Neural progenitor cell (in vitro differentiated cells): ENCODE measurements at regions not wholly inside any gene's neighbourhood (a gene's known extent, or its start where the extent isn't known, plus 50 kb on each side); places are given as distances from the start of the nearest gene placed in this dataset.

Experiments used
- DNase-seq: peaks from one replicate; pipeline ENCODE4 v3.0.0-alpha.2; 2016; ENCODE audit warnings: low spot score
- H2AFZ ChIP-seq: fragments of 200-600 bp; sonication (generic); replicated peaks from 2 replicates; pipeline ENCODE4 v1.6.1; 2016; ENCODE audit warnings: antibody characterized with exemption
- H3F3A ChIP-seq: fragments of 200-600 bp; sonication (generic); 2 replicates; pipeline ENCODE4 v1.6.1; 2016; ENCODE audit warnings: antibody characterized with exemption, low read depth
- H3K27ac ChIP-seq: fragments of 200-600 bp; sonication (generic); 2 replicates; pipeline ENCODE4 v1.5.1; 2016; ENCODE audit warnings: mild to moderate bottlenecking
- H3K27me3 ChIP-seq: fragments of 200-600 bp; sonication (generic); 2 replicates; pipeline ENCODE4 v1.6.1; 2016; ENCODE audit warnings: mild to moderate bottlenecking, moderate library complexity
- H3K36me3 ChIP-seq: fragments of 200-600 bp; sonication (generic); 2 replicates; pipeline ENCODE4 v1.5.1; 2016
- H3K4me1 ChIP-seq: fragments of 200-600 bp; sonication (generic); 2 replicates; pipeline ENCODE4 v1.6.1; 2016; ENCODE audit warnings: mixed run types
- H3K4me2 ChIP-seq: fragments of 200-600 bp; sonication (generic); 2 replicates; pipeline ENCODE4 v1.6.1; 2016
- H3K4me3 ChIP-seq: fragments of 200-600 bp; sonication (generic); 2 replicates; pipeline ENCODE4 v1.5.1; 2016
- H3K79me2 ChIP-seq: fragments of 200-600 bp; sonication (generic); 2 replicates; pipeline ENCODE4 v1.6.1; 2016; ENCODE audit warnings: low read depth
- H3K9ac ChIP-seq: fragments of 200-600 bp; sonication (generic); 2 replicates; pipeline ENCODE4 v1.6.1; 2016
- H3K9me3 ChIP-seq: fragments of 200-600 bp; sonication (generic); 2 replicates; pipeline ENCODE4 v1.5.1; 2016; ENCODE audit warnings: low read depth
- H4K20me1 ChIP-seq: fragments of 200-600 bp; sonication (generic); 2 replicates; pipeline ENCODE4 v1.6.1; 2016; ENCODE audit warnings: low read depth
- H3K27ac Mint-ChIP-seq: 3 replicates; pipeline ENCODE4 v1.8.0; 2021; ENCODE audit warnings: mixed read lengths
- H3K27me3 Mint-ChIP-seq: 2 replicates; pipeline ENCODE4 v1.8.0; 2022; ENCODE audit warnings: low read depth, mild to moderate bottlenecking, inconsistent platforms, moderate library complexity, mixed read lengths; ENCODE audit not compliant: insufficient read depth
- H3K36me3 Mint-ChIP-seq: 3 replicates; pipeline ENCODE4 v1.8.0; 2021; ENCODE audit warnings: mixed read lengths
- H3K4me1 Mint-ChIP-seq: 3 replicates; pipeline ENCODE4 v1.8.0; 2021; ENCODE audit warnings: mixed read lengths
- H3K4me3 Mint-ChIP-seq: 3 replicates; pipeline ENCODE4 v1.8.0; 2021; ENCODE audit warnings: mild to moderate bottlenecking, moderate library complexity, mixed read lengths
- H3K9me3 Mint-ChIP-seq: 3 replicates; pipeline ENCODE4 v1.8.0; 2020; ENCODE audit warnings: mixed read lengths
- EZH2 ChIP-seq: fragments of 200-600 bp; sonication (generic); IDR thresholded peaks from 2 replicates; pipeline ENCODE4 v1.6.1; 2017; ENCODE audit warnings: antibody characterized with exemption, mild to moderate bottlenecking, moderate library complexity
- EZH2phosphoT487 ChIP-seq: fragments of 200-600 bp; sonication (generic); IDR thresholded peaks from 2 replicates; pipeline ENCODE4 v1.6.1; 2017; ENCODE audit warnings: antibody characterized with exemption
- TF ChIP-seq, protein P1 (sequence below): fragments of 200-600 bp; sonication (generic); IDR thresholded peaks from 2 replicates; pipeline ENCODE4 v1.5.1; 2017; ENCODE audit warnings: antibody characterized with exemption, mild to moderate bottlenecking

DNA sequence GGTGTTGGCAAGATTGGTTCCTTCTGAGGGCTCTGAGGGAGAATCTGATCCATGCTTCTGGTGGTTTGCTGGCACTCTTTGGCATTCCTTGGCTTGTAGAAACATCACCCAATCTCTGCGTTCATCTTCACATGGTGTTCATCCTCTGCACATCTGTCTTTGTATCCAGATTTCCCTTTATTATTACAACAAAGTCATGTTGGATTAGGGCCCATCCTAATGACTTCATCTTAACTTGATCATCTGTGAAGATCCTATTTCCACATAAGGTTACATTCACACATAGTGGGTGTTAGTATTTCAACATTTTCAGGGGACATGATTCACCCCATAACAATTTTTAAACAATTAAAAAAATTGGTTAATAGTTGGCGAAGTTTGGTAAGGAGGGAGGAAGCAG, 177.4 kb upstream of the CWC22 start:
- Histone ChIP-seq H3K4me2 (no peak overlapping the region), H4K20me1 (no peaks in the 10 kb centered on the region), H3K36me3 (no peaks in the 10 kb centered on the region), H3K4me1 (no peaks in the 10 kb centered on the region), H3K9ac (no peak overlapping the region), H3K4me3 (no peak overlapping the region), H2AFZ (no peak overlapping the region), H3K9me3 (no peaks in the 10 kb centered on the region), H3K27me3 (no peaks in the 10 kb centered on the region), H3K79me2 (no peaks in the 10 kb centered on the region), H3K27ac (no peak overlapping the region), H3F3A (no peaks in the 10 kb centered on the region)
- H3K9me3 Mint-ChIP-seq: no peaks in the 10 kb centered on the region
- H3K4me3 Mint-ChIP-seq: no peak overlapping the region
- no peaks in the 10 kb centered on the region for H3K4me1 Mint-ChIP-seq
- TF ChIP-seq EZH2 (no peak), EZH2phosphoT487 (no peak)
- TF ChIP-seq, protein P1, sequence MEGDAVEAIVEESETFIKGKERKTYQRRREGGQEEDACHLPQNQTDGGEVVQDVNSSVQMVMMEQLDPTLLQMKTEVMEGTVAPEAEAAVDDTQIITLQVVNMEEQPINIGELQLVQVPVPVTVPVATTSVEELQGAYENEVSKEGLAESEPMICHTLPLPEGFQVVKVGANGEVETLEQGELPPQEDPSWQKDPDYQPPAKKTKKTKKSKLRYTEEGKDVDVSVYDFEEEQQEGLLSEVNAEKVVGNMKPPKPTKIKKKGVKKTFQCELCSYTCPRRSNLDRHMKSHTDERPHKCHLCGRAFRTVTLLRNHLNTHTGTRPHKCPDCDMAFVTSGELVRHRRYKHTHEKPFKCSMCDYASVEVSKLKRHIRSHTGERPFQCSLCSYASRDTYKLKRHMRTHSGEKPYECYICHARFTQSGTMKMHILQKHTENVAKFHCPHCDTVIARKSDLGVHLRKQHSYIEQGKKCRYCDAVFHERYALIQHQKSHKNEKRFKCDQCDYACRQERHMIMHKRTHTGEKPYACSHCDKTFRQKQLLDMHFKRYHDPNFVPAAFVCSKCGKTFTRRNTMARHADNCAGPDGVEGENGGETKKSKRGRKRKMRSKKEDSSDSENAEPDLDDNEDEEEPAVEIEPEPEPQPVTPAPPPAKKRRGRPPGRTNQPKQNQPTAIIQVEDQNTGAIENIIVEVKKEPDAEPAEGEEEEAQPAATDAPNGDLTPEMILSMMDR: no peak
- H3K27ac Mint-ChIP-seq: no peak overlapping the region
- no peak for DNase-seq
- H3K36me3 Mint-ChIP-seq: no peaks in the 10 kb centered on the region
- no peaks in the 10 kb centered on the region for H3K27me3 Mint-ChIP-seq

DNA sequence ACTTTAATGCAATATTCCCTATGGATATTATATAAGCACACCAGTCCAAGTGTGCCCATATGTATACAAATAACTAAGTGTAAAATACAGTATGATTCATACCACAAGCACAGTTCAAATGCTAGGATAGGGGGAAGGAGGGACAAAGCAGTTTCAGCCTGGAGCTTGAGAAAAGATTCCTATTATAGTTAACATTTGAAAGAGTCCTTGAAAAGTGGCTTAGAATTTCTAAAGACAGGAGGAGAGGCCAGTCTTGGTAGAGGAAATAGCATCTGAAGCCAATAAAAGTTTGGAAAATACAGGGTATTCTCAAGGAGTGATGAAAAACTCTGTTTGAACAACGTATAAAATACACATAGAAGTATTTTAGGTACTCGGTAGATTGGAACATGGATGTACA, 173.4 kb upstream of the CWC22 start:
- H3K27ac ChIP-seq: no peak overlapping the region
- H3K4me3 Mint-ChIP-seq: no peak overlapping the region
- no peak overlapping the region for H2AFZ ChIP-seq
- H3K79me2 ChIP-seq: no peaks in the 10 kb centered on the region
- no peaks in the 10 kb centered on the region for H4K20me1 ChIP-seq
- peaks cover 4% of the 10 kb centered on the region for H3K4me1 Mint-ChIP-seq
- no peaks in the 10 kb centered on the region for H3K27me3 ChIP-seq
- no peaks in the 10 kb centered on the region for H3K9me3 ChIP-seq
- no peak overlapping the region for H3K4me2 ChIP-seq
- H3K4me3 ChIP-seq: no peak overlapping the region
- H3K27me3 Mint-ChIP-seq: no peaks in the 10 kb centered on the region
- H3K9ac ChIP-seq: no peak overlapping the region
- no peaks in the 10 kb centered on the region for H3K4me1 ChIP-seq
- no peaks in the 10 kb centered on the region for H3K36me3 ChIP-seq
- DNase-seq: no peak
- TF ChIP-seq, protein P1: no peak
- TF ChIP-seq EZH2: no peak
- TF ChIP-seq EZH2phosphoT487: no peak
- H3K9me3 Mint-ChIP-seq: no peaks in the 10 kb centered on the region
- H3K27ac Mint-ChIP-seq: no peak overlapping the region
- no peaks in the 10 kb centered on the region for H3F3A ChIP-seq
- H3K36me3 Mint-ChIP-seq: no peaks in the 10 kb centered on the region

DNA sequence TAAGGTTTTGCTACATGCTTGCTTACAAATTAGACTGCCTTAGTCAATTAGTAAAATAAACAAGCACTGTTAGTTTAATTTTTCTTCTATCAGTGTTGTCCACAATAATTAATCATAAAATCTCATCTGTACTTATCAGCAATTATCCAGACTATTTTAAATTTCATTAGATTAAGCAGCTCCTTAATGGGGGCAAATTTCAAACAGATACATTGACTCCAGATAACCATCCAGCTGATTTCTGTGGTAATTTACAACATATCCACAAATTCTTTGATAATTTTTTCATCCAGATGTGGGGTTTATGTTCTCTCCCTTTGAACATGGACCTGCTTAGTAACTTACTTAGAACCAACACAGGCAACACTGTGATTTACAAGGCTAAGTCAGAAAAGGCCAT, 170.4 kb upstream of the CWC22 start:
- Mint-ChIP-seq H3K27ac (no peak overlapping the region), H3K27me3 (no peaks in the 10 kb centered on the region), H3K4me1 (peaks cover 4% of the 10 kb centered on the region), H3K36me3 (no peaks in the 10 kb centered on the region), H3K9me3 (no peaks in the 10 kb centered on the region), H3K4me3 (no peak overlapping the region)
- Histone ChIP-seq H3K79me2 (no peaks in the 10 kb centered on the region), H4K20me1 (no peaks in the 10 kb centered on the region), H3K9ac (no peak overlapping the region), H3K4me2 (no peak overlapping the region), H2AFZ (no peak overlapping the region), H3K36me3 (no peaks in the 10 kb centered on the region), H3K4me1 (no peaks in the 10 kb centered on the region), H3F3A (no peaks in the 10 kb centered on the region), H3K4me3 (no peak overlapping the region), H3K27ac (no peak overlapping the region), H3K9me3 (no peaks in the 10 kb centered on the region), H3K27me3 (no peaks in the 10 kb centered on the region)
- TF ChIP-seq EZH2phosphoT487 (no peak), EZH2 (no peak)
- TF ChIP-seq, protein P1: no peak
- DNase-seq: no peak

DNA sequence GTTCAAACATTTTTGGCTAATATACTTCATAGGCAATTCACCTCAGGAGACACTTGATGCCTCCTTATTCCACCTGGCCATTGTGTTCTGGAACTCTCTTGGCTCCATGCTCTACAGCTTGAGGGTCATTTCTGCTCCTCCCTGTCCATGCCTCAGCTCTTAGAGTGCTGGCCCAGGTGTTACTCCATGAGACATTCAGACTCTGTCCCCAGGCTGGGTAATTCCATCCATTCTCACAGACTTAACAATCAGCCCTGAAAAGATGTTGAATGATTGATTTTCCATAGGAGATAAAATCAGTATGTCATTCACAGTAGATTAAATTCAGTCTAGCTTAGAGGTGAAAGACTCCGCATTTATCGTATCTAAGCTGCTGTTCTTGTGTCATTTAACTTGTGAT, 168.6 kb upstream of the CWC22 start:
- TF ChIP-seq EZH2 (no peak), EZH2phosphoT487 (no peak)
- TF ChIP-seq, protein P1: no peak

More for the DNA sequence above, 168.6 kb upstream of the CWC22 start:
- H3K4me1 Mint-ChIP-seq: peaks cover 4% of the 10 kb centered on the region
- Histone ChIP-seq H3F3A (no peaks in the 10 kb centered on the region), H3K36me3 (no peaks in the 10 kb centered on the region), H3K9ac (no peak overlapping the region), H2AFZ (no peak overlapping the region), H4K20me1 (no peaks in the 10 kb centered on the region), H3K79me2 (no peaks in the 10 kb centered on the region), H3K27ac (no peak overlapping the region), H3K9me3 (no peaks in the 10 kb centered on the region), H3K4me1 (no peaks in the 10 kb centered on the region), H3K4me3 (no peak overlapping the region), H3K4me2 (no peak overlapping the region), H3K27me3 (no peaks in the 10 kb centered on the region)
- no peaks in the 10 kb centered on the region for H3K36me3 Mint-ChIP-seq
- no peak for DNase-seq
- H3K27ac Mint-ChIP-seq: no peak overlapping the region
- no peak overlapping the region for H3K4me3 Mint-ChIP-seq
- H3K9me3 Mint-ChIP-seq: no peaks in the 10 kb centered on the region
- H3K27me3 Mint-ChIP-seq: no peaks in the 10 kb centered on the region
